Astrocyte of the spinal cord (primary cell): ENCODE measurements at regions not wholly inside any gene's neighbourhood (a gene's known extent, or its start where the extent isn't known, plus 50 kb on each side); places are given as distances from the start of the nearest gene placed in this dataset.

ENCODE experiments used
- DNase-seq: peaks from one replicate; pipeline ENCODE4 v3.0.0; 2011; ENCODE audit warnings: low read depth, low spot score
- H3K4me3 ChIP-seq: 2 replicates; pipeline ENCODE4 v1.5.1; 2011; ENCODE audit warnings: low read depth, mild to moderate bottlenecking, low read length, moderate library complexity
- CTCF ChIP-seq: IDR thresholded peaks from 2 replicates; pipeline ENCODE4 v1.5.1; 2012; ENCODE audit warnings: low read depth, mild to moderate bottlenecking, low read length, inconsistent platforms
- in situ Hi-C: cut with HindIII; loops from 2 replicates; pipeline ENCODE4 v1.10.0; 2017; ENCODE audit warnings: low sequenced_read_pairs

DNA sequence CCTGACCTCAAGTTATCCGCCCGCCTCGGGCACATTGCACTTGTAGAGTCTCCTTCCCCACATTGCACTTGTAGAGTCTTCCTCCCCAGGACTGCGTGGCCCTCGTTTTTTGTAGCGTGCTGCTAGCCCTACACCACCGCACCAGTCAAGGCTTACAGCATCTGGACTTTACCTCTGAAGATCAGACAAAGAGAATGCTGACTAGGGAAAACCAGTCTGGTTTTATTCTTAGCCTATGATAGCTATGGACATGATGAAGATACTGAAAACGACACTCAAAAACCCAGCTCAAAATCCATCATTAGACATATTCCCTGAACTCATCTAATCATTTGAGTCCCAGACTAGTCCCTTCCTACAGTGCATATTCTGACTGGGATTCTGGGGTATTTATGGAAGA lies 71.9 kb upstream of the AKR1E2 start:
- no peak for TF ChIP-seq CTCF
- no peak overlapping the region for H3K4me3 ChIP-seq
- in situ Hi-C loops, result no loop called here
- DNase-seq, result no peak

GRCh38 chr10:4751211-4751610 lies 74.8 kb upstream of the AKR1E2 start:
- no peak overlapping the region for H3K4me3 ChIP-seq
- no peak for DNase-seq
- in situ Hi-C loops, result no loop called here
- no peak for TF ChIP-seq CTCF

GRCh38 chr10:4749271-4749574 lies 76.8 kb upstream of the AKR1E2 start:
- in situ Hi-C loops, result no loop called here
- no peak for TF ChIP-seq CTCF
- no peak overlapping the region for H3K4me3 ChIP-seq
- no peak for DNase-seq

- in situ Hi-C loops, result no loop called here
- H3K4me3 ChIP-seq, result no peak overlapping the region
- TF ChIP-seq CTCF, result no peak
- DNase-seq, result no peak
These were observed 77.3 kb upstream of the AKR1E2 start for GRCh38 chr10:4748491-4749270.

DNA sequence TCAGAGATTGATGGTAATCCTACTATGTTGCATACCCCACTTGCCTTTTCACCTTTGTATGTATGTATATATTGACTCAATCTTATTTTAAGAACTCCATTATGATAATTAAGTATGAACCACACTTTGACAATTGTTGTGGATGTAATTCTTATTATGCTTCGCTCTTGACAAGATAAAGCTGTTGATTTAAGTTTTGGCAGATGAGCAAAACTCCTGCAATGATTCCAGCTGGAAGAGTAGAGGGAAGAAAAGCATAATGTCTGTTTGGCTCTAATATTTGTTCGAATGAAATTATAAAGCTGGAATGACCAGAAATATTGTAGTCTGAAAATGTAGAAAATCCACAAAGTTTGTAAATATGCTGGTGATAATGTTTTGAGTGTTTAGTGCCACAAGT lies 83.8 kb upstream of the AKR1E2 start:
- no peak for TF ChIP-seq CTCF
- no peak for DNase-seq
- no peak overlapping the region for H3K4me3 ChIP-seq
- in situ Hi-C loops, result no loop called here

GRCh38 chr10:4740471-4740870 lies 85.5 kb upstream of the AKR1E2 start:
- in situ Hi-C loops, result no loop called here
- peak; percentile 37 for DNase-seq
- H3K4me3 ChIP-seq, result no peak overlapping the region
- no peak for TF ChIP-seq CTCF
